H54 (cell line): ENCODE measurements at regions not wholly inside any gene's neighbourhood (a gene's known extent, or its start where the extent isn't known, plus 50 kb on each side); places are given as distances from the start of the nearest gene placed in this dataset.

Experiments used
- DNase-seq: peaks from one replicate; pipeline ENCODE4 v3.0.0; 2011; ENCODE audit warnings: low spot score, mixed read lengths; ENCODE audit not compliant: insufficient read length
- FAIRE-seq: peaks from 3 replicates; lab custom pipeline; 2011; peaks lifted over from hg19 to GRCh38; lab: Jason Lieb, UNC
- POLR2A ChIP-seq: IDR thresholded peaks from 2 replicates; pipeline ENCODE4 v1.6.1; 2011; ENCODE audit warnings: low read depth, mild to moderate bottlenecking, low read length

GRCh38 chr22:49162841-49163240 lies 664.8 kb downstream of the BRD1 start:
- DNase-seq (no peak), FAIRE-seq (no peak)
- no peak for TF ChIP-seq POLR2A

DNA sequence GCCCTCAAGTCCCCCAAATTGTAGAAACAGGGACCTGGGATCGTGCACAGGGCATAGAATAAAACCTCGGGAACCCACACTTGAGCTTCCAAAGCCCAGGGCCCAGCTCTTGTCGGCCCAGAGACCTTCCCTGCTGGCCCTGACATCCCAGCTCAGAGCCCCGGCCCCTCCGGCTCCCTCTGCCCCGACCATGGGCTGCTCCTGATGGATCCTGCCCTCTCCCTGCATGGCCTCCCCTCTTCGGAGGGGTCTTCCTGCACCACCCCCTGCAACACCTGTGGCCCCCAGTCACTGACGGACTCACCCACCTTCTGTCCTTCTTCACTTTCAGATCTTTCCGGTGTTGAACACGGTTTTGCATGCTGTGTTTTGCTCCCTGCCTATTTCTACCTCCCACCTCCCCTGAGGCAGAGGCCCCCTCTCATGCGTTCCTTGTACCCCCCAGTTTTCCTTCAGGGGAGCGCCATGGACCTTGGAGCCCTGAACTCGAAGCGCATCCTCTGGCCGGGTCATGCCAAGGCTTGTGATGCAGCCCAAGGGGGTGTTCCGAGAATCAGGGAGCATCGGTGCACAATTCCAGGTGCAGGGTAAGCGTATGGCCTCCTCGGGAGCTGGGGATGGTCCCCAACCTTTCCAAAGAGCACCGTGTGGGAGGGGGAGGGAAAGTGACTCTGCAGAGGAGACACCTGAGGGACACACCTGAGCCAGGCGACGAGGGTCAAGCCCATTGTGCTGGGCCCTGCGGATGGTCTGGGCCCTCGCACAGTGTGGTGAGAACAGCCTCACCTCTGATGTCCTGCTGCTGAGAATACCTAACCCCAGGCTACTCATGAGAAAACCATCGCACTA lies 666.4 kb downstream of the BRD1 start:
- no peak for DNase-seq
- no peak for TF ChIP-seq POLR2A
- FAIRE-seq = no peak

- DNase-seq = no peak
- no peak for TF ChIP-seq POLR2A
- no peak for FAIRE-seq
Measured at GRCh38 chr22:49160261-49161001, 667.2 kb downstream of the BRD1 start.

GRCh38 chr22:49159711-49160110 lies 668.0 kb downstream of the BRD1 start:
- TF ChIP-seq POLR2A = no peak
- DNase-seq (no peak), FAIRE-seq (no peak)

GRCh38 chr22:49158741-49159564 lies 668.7 kb downstream of the BRD1 start:
- DNase-seq = no peak
- FAIRE-seq = no peak

GRCh38 chr22:49157529-49158339 lies 669.9 kb downstream of the BRD1 start:
- FAIRE-seq (no peak), DNase-seq (no peak)
- no peak for TF ChIP-seq POLR2A

More at GRCh38 chr22:49158741-49159564, 668.7 kb downstream of the BRD1 start:
- no peak for TF ChIP-seq POLR2A

DNA sequence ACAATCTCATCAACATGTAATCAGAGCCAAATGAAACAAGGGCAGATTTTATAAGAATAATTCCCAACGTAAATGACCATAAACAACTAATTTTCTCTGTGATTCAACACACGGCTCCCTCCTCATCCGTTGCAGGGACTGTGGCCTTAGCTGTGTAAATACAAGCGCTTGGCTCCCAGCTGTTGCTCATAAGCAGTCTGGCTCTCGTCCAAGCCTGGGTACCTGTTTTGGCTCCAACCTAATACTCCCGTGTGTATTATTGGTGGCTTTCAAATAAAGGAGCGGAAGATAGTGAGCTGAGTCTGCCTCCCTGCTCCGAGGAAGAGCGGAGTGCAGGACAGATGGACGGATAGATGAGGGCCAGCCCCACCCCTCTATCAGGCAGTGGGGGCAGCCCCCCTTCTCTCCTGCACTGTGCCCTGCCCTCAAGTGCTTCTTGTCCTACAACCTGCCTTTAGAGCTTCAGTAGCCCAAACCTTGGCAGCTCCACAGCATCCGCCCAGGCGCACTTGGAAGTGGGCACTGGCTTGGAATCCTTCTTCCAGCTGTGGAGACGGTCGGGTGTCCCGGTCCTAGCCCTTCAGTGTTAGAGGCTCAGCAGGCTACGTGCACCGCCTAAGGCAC lies 670.9 kb downstream of the BRD1 start:
- FAIRE-seq (no peak), DNase-seq (no peak)
- TF ChIP-seq POLR2A = no peak

GRCh38 chr22:49155770-49156580 lies 671.7 kb downstream of the BRD1 start:
- TF ChIP-seq POLR2A = no peak
- DNase-seq = no peak
- no peak for FAIRE-seq

DNA sequence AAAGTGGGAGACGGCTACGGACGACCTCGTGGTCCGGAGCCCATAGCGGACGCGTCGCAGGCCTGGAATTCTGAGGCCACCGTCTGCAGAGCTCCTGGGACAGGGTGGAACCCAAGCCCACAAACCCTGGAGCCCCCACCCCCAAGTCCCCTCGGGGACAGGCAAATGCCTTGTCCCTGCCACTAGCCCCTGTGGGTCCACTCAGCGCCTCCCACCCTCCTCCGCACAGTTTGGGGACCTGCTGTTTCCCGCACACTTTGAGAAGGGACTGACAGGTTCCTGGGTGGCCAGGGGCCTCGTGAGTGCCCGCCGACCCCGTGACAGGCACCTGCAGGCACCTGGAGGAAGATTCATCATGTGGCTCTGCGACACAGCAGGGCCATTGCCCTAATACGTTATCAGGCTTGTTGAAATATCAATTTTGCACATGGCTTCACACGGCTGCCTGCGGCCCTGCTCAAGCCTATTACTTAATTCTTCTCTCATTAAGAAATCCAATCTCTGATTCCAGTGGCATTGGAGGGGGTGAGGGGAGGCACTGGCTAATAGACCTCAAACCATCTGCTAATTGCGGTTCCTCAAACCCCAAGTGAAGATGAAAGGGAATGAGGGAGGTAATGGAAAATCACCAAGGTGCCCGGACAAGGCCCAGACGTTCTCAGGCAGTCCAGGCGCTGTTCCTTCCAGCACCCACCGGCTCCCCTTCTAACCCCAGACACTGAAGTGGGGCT lies 672.5 kb downstream of the BRD1 start:
- no peak for TF ChIP-seq POLR2A
- FAIRE-seq = no peak

DNA sequence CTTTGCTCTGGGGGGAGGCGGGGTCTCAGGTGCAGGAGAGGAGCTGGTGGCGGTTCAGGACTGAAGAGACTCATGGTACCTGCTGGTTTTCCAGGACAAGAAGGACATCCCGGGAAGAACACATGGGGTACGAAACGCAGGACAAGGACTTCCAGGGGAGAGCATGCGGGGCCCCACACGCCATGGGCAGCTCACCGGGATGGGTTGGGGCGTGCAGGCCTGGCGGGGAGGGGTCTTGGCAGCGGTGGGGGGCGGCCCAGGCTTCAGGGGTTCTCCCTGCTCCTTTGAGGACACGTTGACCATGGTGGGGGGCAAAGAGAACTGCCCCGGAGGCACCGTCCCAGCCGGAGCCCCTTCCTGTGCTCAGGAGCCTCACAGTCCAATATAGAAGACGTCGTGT lies 673.2 kb downstream of the BRD1 start:
- TF ChIP-seq POLR2A = no peak
- DNase-seq (no peak), FAIRE-seq (no peak)

More for the DNA sequence above, 672.5 kb downstream of the BRD1 start:
- no peak for DNase-seq

- no peak for TF ChIP-seq POLR2A
- FAIRE-seq (no peak), DNase-seq (no peak)
Measured at GRCh38 chr22:49153921-49154320, 673.8 kb downstream of the BRD1 start.
